C4-2B (cell line): ENCODE measurements at regions not wholly inside any gene's neighbourhood (a gene's known extent, or its start where the extent isn't known, plus 50 kb on each side); places are given as distances from the start of the nearest gene placed in this dataset.

Experiments used
- H3K27ac ChIP-seq: fragments of 450-650 bp; 2 replicates; pipeline ENCODE4 v1.5.1; 2017
- ZFX ChIP-seq: fragments of 450-650 bp; IDR thresholded peaks from 2 replicates; pipeline ENCODE4 v1.6.1; 2017
- TF ChIP-seq, protein P1 (sequence below): fragments of 450-650 bp; conservative IDR thresholded peaks from 2 replicates; pipeline ENCODE4 v1.5.1; 2017; ENCODE audit warnings: mild to moderate bottlenecking

- H3K27ac ChIP-seq = no peak overlapping the region
- no peak for TF ChIP-seq ZFX
- TF ChIP-seq, protein P1, sequence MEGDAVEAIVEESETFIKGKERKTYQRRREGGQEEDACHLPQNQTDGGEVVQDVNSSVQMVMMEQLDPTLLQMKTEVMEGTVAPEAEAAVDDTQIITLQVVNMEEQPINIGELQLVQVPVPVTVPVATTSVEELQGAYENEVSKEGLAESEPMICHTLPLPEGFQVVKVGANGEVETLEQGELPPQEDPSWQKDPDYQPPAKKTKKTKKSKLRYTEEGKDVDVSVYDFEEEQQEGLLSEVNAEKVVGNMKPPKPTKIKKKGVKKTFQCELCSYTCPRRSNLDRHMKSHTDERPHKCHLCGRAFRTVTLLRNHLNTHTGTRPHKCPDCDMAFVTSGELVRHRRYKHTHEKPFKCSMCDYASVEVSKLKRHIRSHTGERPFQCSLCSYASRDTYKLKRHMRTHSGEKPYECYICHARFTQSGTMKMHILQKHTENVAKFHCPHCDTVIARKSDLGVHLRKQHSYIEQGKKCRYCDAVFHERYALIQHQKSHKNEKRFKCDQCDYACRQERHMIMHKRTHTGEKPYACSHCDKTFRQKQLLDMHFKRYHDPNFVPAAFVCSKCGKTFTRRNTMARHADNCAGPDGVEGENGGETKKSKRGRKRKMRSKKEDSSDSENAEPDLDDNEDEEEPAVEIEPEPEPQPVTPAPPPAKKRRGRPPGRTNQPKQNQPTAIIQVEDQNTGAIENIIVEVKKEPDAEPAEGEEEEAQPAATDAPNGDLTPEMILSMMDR = no peak
These were observed 549.1 kb upstream of the EPHA5 start for GRCh38 chr4:66219401-66219800.

DNA sequence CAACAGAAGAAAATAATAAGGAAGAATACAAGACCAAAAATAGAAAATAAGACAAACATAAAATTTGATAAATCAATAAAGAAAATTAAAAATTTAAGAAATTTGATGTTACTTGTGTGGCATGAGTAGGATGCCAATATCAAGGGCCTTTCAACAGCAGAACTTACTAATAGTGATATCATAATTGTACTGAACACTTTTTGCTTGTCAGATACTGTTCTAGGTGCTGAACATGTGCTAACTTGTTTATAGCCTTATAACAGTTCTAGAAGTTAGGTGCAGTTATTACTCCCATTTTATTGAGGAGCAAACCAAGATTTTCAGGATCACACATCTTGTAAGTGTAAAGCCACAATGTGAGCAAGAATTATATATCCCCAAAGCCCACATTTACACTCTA lies 546.0 kb upstream of the EPHA5 start:
- H3K27ac ChIP-seq = no peak overlapping the region
- no peak for TF ChIP-seq ZFX
- TF ChIP-seq, protein P1 = no peak

DNA sequence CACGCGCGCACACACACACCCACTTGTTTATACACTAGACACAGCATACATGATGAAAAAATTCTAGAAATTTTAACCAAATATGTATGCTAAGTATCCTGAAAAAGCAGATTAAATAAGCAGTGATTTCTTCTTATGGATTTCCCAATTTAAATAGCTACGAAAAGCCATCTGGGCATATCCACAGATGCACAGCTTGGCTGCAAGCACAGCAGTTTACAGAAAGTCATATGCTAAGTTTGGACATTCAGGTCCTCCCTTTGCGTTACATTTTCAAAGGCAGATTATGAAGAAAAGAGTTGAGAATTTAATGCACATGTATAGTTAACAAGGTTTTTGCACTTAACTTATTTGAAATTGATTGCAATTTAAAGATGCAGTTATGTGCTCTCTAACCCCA lies 542.2 kb upstream of the EPHA5 start:
- TF ChIP-seq, protein P1 = no peak
- no peak for TF ChIP-seq ZFX
- H3K27ac ChIP-seq = no peak overlapping the region

- no peak for TF ChIP-seq ZFX
- H3K27ac ChIP-seq = no peak overlapping the region
These were observed 534.4 kb upstream of the EPHA5 start for GRCh38 chr4:66204534-66205247.

DNA sequence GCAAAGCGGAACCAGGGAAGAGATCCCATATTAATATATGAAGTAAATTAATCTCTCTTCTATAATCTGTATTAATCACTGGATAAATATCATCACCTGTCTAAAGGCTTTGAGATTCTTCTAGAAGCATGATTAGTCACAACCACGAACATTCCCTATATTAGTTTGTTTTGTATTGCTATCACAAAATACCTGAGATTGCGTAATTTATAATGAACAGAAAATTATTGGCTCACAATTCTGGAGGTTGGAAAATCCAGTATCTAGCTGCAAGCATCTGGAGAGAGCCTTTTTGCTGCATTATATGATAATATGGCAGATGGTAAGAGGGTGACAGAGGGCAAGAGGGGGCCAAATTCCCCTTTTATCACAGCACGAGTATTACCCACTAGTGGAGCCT lies 532.6 kb upstream of the EPHA5 start:
- no peak overlapping the region for H3K27ac ChIP-seq
- no peak for TF ChIP-seq ZFX
- TF ChIP-seq, protein P1 = no peak

- H3K27ac ChIP-seq = no peak overlapping the region
- TF ChIP-seq ZFX = no peak
- TF ChIP-seq, protein P1 = no peak
These were observed 527.2 kb upstream of the EPHA5 start for GRCh38 chr4:66197451-66197850.

DNA sequence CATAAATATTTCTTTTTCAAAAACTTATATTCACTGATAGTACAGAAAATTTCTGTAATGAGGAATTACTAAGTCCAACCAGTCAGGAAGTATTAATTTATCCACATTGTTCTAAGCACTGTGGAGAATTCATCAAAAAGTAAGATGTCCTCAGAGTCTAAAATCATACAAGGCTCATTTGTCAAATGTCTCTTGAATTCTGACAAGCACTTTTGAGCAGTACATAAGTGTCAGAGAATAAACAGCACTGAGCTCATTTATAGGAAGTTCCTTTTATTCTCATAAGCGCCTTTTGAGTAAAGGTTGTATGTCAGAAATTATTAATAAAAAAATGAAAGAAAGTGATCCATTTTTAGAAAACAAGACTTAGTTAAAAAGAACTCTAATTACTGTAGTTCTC lies 523.2 kb upstream of the EPHA5 start:
- TF ChIP-seq, protein P1 = no peak
- no peak for TF ChIP-seq ZFX
- H3K27ac ChIP-seq = no peak overlapping the region

DNA sequence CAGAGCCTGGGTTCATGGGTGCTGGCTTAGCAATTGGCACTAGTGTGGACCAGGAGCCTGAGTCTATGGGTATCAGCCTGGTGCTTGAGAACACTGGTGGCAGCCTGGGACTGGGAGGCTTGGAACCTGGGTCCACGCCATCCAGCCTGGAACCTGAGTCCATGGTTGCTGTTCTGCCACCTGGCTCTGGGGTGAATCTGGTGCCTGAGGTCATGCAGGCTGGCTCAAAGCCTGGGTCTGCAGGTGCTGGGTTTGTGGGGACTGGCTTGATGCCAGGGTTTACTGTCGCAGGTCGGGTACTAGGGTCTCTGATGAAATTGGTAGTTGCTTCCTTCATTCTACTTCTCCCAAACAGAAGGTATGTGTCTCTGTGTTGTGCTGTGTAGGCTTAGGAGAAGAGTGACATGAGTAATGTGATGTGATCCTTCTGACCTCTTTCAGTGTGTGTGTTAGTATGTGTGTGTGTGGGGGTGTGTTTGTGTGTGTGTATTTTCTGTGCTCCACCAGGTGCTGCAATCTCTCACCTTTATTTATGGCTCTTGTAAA lies 517.0 kb upstream of the EPHA5 start:
- H3K27ac ChIP-seq = no peak overlapping the region
- TF ChIP-seq ZFX = no peak
- TF ChIP-seq, protein P1 = no peak
